Tibial nerve (tissue), 4 donors: ENCODE measurements at regions not wholly inside any gene's neighbourhood (a gene's known extent, or its start where the extent isn't known, plus 50 kb on each side); places are given as distances from the start of the nearest gene placed in this dataset.

Experiments used
- DNase-seq, 2 donors: peaks; one replicate each; pipeline ENCODE4 v3.0.0-alpha.2; 2019; ENCODE audit warnings: low spot score in 2 of 2
- H3K27ac ChIP-seq, 4 donors: fragments of 200-600 bp; sonication (generic) in 3 of 4; one replicate each; pipeline ENCODE4 v1.5.1; 2017 to 2019; ENCODE audit warnings: mild to moderate bottlenecking in 1 of 4
- H3K27me3 ChIP-seq, 2 donors: fragments of 200-600 bp; sonication (generic) in 1 of 2; one replicate each; pipeline versions ENCODE4 v1.5.1 to v1.6.0; 2017 to 2019
- H3K36me3 ChIP-seq, 3 donors: fragments of 200-600 bp; sonication (generic); one replicate each; pipeline ENCODE4 v1.5.1; 2018 to 2019
- H3K4me1 ChIP-seq, 4 donors: fragments of 200-600 bp; sonication (generic) in 3 of 4; one replicate each; pipeline ENCODE4 v1.5.1; 2017 to 2019
- H3K4me3 ChIP-seq, 4 donors: fragments of 200-600 bp; sonication (generic) in 3 of 4; one replicate each; pipeline ENCODE4 v1.5.1; 2017 to 2019; ENCODE audit warnings: mild to moderate bottlenecking in 1 of 4, moderate library complexity in 1 of 4
- H3K9me3 ChIP-seq, 4 donors: fragments of 200-600 bp; sonication (generic) in 3 of 4; one replicate each; pipeline ENCODE4 v1.5.1; 2017 to 2019
- CTCF ChIP-seq, 5 experiments: fragments of 200-600 bp in 3 of 5; fragments of 450-650 bp in 2 of 5; sonication (generic) in 3 of 5; IDR thresholded peaks; one replicate each; pipeline ENCODE4 v1.5.1; 2016 to 2019; ENCODE audit warnings: antibody characterized with exemption in 5 of 5, mild to moderate bottlenecking in 3 of 5, moderate library complexity in 2 of 5
- EP300 ChIP-seq, 2 donors: sonication (generic); formaldehyde crosslinking; IDR thresholded peaks; one replicate each; pipeline ENCODE4 v1.6.1; 2017; ENCODE audit warnings: antibody characterized with exemption in 2 of 2, mild to moderate bottlenecking in 1 of 2
- POLR2A ChIP-seq, 2 donors: fragments of 450-650 bp; IDR thresholded peaks; one replicate each; pipeline ENCODE4 v1.6.1; 2017; ENCODE audit warnings: antibody characterized with exemption in 2 of 2, mild to moderate bottlenecking in 2 of 2, moderate library complexity in 2 of 2
- WGBS, 2 donors: methylation state at CpG; one replicate each; pipeline ENCODE4 v1.1.5; 2018; 5-methylcytosine and 5-hydroxymethylcytosine counted together

- no peak overlapping the region for H3K4me3 ChIP-seq
- H3K4me1 ChIP-seq, result peaks cover 0 to 7% (median 0%) of the 10 kb centered on the region in 4 donors
- DNase-seq, result no peak
- peaks cover 0 to 14% (median 0%) of the 10 kb centered on the region in 4 donors for H3K9me3 ChIP-seq
- no peaks in the 10 kb centered on the region for H3K27me3 ChIP-seq
- no peak for TF ChIP-seq CTCF (IDR thresholded peaks at IDR 0.05)
- TF ChIP-seq EP300 (IDR thresholded peaks at IDR 0.05), result no peak
- TF ChIP-seq POLR2A (IDR thresholded peaks at IDR 0.05), result no peak
- WGBS, 2 donors, result 72 to 78% methylated on average over 11 to 13 of the region's 13 CpGs
- no peak overlapping the region for H3K27ac ChIP-seq
- H3K36me3 ChIP-seq, result no peaks in the 10 kb centered on the region
These were observed 57.4 kb upstream of the LDAH start for GRCh38 chr2:20880221-20880771.

GRCh38 chr2:20879221-20879620, 56.3 kb upstream of the LDAH start:
- WGBS, 2 donors, result 91 to 96% methylated on average over 4 to 5 of the region's 5 CpGs
- Histone ChIP-seq H3K4me1 (peaks cover 0 to 7% (median 0%) of the 10 kb centered on the region in 4 donors), H3K27me3 (no peaks in the 10 kb centered on the region), H3K27ac (no peak overlapping the region), H3K4me3 (no peak overlapping the region), H3K36me3 (no peaks in the 10 kb centered on the region), H3K9me3 (peaks cover 0 to 19% (median 0%) of the 10 kb centered on the region in 4 donors)
- TF ChIP-seq CTCF (IDR thresholded peaks at IDR 0.05) (no peak), POLR2A (IDR thresholded peaks at IDR 0.05) (no peak), EP300 (IDR thresholded peaks at IDR 0.05) (no peak)
- DNase-seq, result no peak

GRCh38 chr2:20877960-20878359, 55.1 kb upstream of the LDAH start:
- TF ChIP-seq CTCF (IDR thresholded peaks at IDR 0.05), result no peak
- peak in 1 of 2 donors; percentile 70 for TF ChIP-seq EP300 (IDR thresholded peaks at IDR 0.05)
- TF ChIP-seq POLR2A (IDR thresholded peaks at IDR 0.05), result no peak

More at GRCh38 chr2:20877960-20878359, 55.1 kb upstream of the LDAH start:
- H3K9me3 ChIP-seq, result peaks cover 0 to 23% (median 0%) of the 10 kb centered on the region in 4 donors
- H3K36me3 ChIP-seq, result no peaks in the 10 kb centered on the region
- 2 to 6% methylated on average over 2 of the region's 2 CpGs for WGBS, 2 donors
- H3K27ac ChIP-seq, result peak overlapping the region in 1 of 4 donors; percentile 11
- H3K27me3 ChIP-seq, result no peaks in the 10 kb centered on the region
- H3K4me3 ChIP-seq, result no peak overlapping the region
- peaks cover 0 to 7% (median 0%) of the 10 kb centered on the region in 4 donors for H3K4me1 ChIP-seq
- DNase-seq, result no peak
